UCSD-AML1 (cell line): ENCODE measurements at regions not wholly inside any gene's neighbourhood (a gene's known extent, or its start where the extent isn't known, plus 50 kb on each side); places are given as distances from the start of the nearest gene placed in this dataset.

Source experiments
- DNase-seq: peaks from one replicate; lab custom pipeline; 2025; ENCODE audit not compliant: unreplicated experiment; lab: John Stamatoyannopoulos, UW

- DNase-seq, result no peak
Measured at GRCh38 chr18:62665188-62665587, 50.2 kb upstream of the PHLPP1 start.
